ENCODE measurements at regions not wholly inside any gene's neighbourhood (a gene's known extent, or its start where the extent isn't known, plus 50 kb on each side); places are given as distances from the start of the nearest gene placed in this dataset.

GRCh38 chr7:12089951-12090756 lies 120.9 kb upstream of the TMEM106B start:
- H3K4me2 ChIP-seq (replicated peaks; ENCODE audit: extremely low read depth, low read length, poor library complexity, severe bottlenecking): no peak overlapping the region
- H3K27me3 Mint-ChIP-seq (ENCODE audit: low read depth in 3 of 3): peaks cover 0 to 3% (median 0%) of the 10 kb centered on the region in 3 donors
- H3K4me1 ChIP-seq (ENCODE audit: control insufficient read depth in 1 of 2, insufficient read depth in 2 of 2, low read length in 2 of 2): no peaks in the 10 kb centered on the region
- no peak overlapping the region for H3K27ac Mint-ChIP-seq
- H3K36me3 ChIP-seq (replicated peaks in 1 of 2; ENCODE audit: control insufficient read depth in 1 of 2, insufficient read depth in 2 of 2, low read length in 2 of 2): no peaks in the 10 kb centered on the region
- peaks cover 0 to 7% (median 3%) of the 10 kb centered on the region in 7 donors for H3K9me3 Mint-ChIP-seq
- H3K4me3 Mint-ChIP-seq: no peak overlapping the region
- H3K79me2 ChIP-seq (ENCODE audit: insufficient read depth, low read length): no peaks in the 10 kb centered on the region
- H3K36me3 Mint-ChIP-seq: no peaks in the 10 kb centered on the region
- no peak overlapping the region for H3K9ac ChIP-seq (ENCODE audit: insufficient read depth, low read length, poor library complexity, severe bottlenecking)
- H3K9me3 ChIP-seq (replicated peaks in 1 of 2; ENCODE audit: control insufficient read depth in 1 of 2, insufficient read depth in 1 of 2, low read length in 2 of 2): peaks cover 0 to 3% of the 10 kb centered on the region in 2 donors
- no peak for DNase-seq
- no peak for TF ChIP-seq CTCF (IDR thresholded peaks at IDR 0.05)
- H3K27me3 ChIP-seq (ENCODE audit: control insufficient read depth in 2 of 2, insufficient read depth in 2 of 2, low read length in 2 of 2): no peaks in the 10 kb centered on the region
- 93% methylated on average over 6 of the region's 9 CpGs for WGBS (ENCODE audit: insufficient coverage)
- intact Hi-C loops (cut with micrococcal nuclease): no loop called here
- H3K4me3 ChIP-seq (replicated peaks in 1 of 3; ENCODE audit: low read depth in 2 of 3, low read length in 3 of 3): no peak overlapping the region
- no peak overlapping the region for H3K27ac ChIP-seq (ENCODE audit: low read depth in 1 of 2, low read length in 2 of 2)
- H4K20me1 ChIP-seq (ENCODE audit: insufficient read depth, low read length): no peaks in the 10 kb centered on the region
- H3K4me1 Mint-ChIP-seq: no peaks in the 10 kb centered on the region
- no peak overlapping the region for H2AFZ ChIP-seq (ENCODE audit: insufficient read depth, low read depth, low read length, poor library complexity, severe bottlenecking)

DNA sequence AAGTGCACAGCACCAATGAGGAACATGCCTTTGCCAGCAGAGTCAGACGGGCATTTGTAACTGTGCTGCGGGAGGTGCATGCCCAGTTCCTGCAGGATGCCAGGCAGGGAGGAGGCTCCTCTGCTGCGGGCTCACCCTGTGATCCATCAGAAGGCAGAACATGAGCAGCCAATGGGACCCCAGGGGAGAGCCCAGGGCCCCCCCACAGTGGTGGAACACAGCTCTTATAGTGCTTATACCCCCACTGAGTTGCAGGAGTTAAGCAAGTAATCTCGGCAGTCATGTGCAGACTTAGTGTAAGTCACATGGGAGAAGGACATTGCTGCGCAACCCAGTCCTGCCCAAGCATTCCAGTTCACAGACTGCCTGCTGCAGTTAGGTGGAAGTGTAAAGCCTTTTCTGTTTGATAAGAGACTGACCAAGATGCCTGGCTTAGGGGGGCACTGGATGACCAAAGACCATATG lies 120.3 kb upstream of the TMEM106B start:
- no peak for DNase-seq
- H3K27me3 Mint-ChIP-seq (ENCODE audit: low read depth in 3 of 3): peaks cover 0 to 3% (median 0%) of the 10 kb centered on the region in 3 donors
- Histone ChIP-seq H3K27me3 (ENCODE audit: control insufficient read depth in 2 of 2, insufficient read depth in 2 of 2, low read length in 2 of 2) (no peaks in the 10 kb centered on the region), H3K9ac (ENCODE audit: insufficient read depth, low read length, poor library complexity, severe bottlenecking) (no peak overlapping the region), H3K9me3 (replicated peaks in 1 of 2; ENCODE audit: control insufficient read depth in 1 of 2, insufficient read depth in 1 of 2, low read length in 2 of 2) (peaks cover 0 to 3% of the 10 kb centered on the region in 2 donors), H3K4me1 (ENCODE audit: control insufficient read depth in 1 of 2, insufficient read depth in 2 of 2, low read length in 2 of 2) (no peaks in the 10 kb centered on the region), H3K4me2 (replicated peaks; ENCODE audit: extremely low read depth, low read length, poor library complexity, severe bottlenecking) (no peak overlapping the region), H4K20me1 (ENCODE audit: insufficient read depth, low read length) (no peaks in the 10 kb centered on the region), H3K79me2 (ENCODE audit: insufficient read depth, low read length) (no peaks in the 10 kb centered on the region), H3K36me3 (replicated peaks in 1 of 2; ENCODE audit: control insufficient read depth in 1 of 2, insufficient read depth in 2 of 2, low read length in 2 of 2) (no peaks in the 10 kb centered on the region), H3K4me3 (replicated peaks in 1 of 3; ENCODE audit: low read depth in 2 of 3, low read length in 3 of 3) (no peak overlapping the region), H2AFZ (ENCODE audit: insufficient read depth, low read depth, low read length, poor library complexity, severe bottlenecking) (no peak overlapping the region), H3K27ac (ENCODE audit: low read depth in 1 of 2, low read length in 2 of 2) (no peak overlapping the region)
- no peaks in the 10 kb centered on the region for H3K4me1 Mint-ChIP-seq
- intact Hi-C loops (cut with micrococcal nuclease): no loop called here
- no peak overlapping the region for H3K27ac Mint-ChIP-seq
- H3K4me3 Mint-ChIP-seq: no peak overlapping the region
- H3K9me3 Mint-ChIP-seq: peaks cover 0 to 7% (median 3%) of the 10 kb centered on the region in 7 donors
- no peak for TF ChIP-seq CTCF (IDR thresholded peaks at IDR 0.05)
- 98% methylated on average over 4 of the region's 5 CpGs for WGBS (ENCODE audit: insufficient coverage)
- H3K36me3 Mint-ChIP-seq: no peaks in the 10 kb centered on the region
